IMR-90 (cell line): ENCODE measurements at regions not wholly inside any gene's neighbourhood (a gene's known extent, or its start where the extent isn't known, plus 50 kb on each side); places are given as distances from the start of the nearest gene placed in this dataset.
A peak's percentile ranks its signal among the peaks of the same experiment; 100 is the strongest.

ENCODE experiments used
- ATAC-seq: fragments of 200-7000 bp; cut with Tn5 transposase; 2 replicates; pipeline ENCODE4 v1.9.1; 2020; ENCODE audit warnings: low read depth, mild to moderate bottlenecking, moderate library complexity
- BruUV-seq: library from RNA; stranded (reverse); fragments of 400-500 nt; replicated peaks from 2 replicates; lab custom pipeline; 2021; lab: Mats Ljungman, UMichigan
- CTCF ChIA-PET: fragments of 300-600 bp; formaldehyde crosslinking; extraction: SDS; loops from one replicate; lab custom pipeline; 2021; ENCODE audit warnings: antibody characterized with exemption; lab: Yijun Ruan, JAX
- POLR2A ChIA-PET: fragments of 300-600 bp; sonication (Branson Sonifier 250); formaldehyde crosslinking; loops from one replicate; lab custom pipeline; 2022; ENCODE audit warnings: antibody characterized with exemption; ENCODE audit not compliant: unreplicated experiment; lab: Charles Lee
- DNase-seq: peaks from one replicate; pipeline ENCODE4 v3.0.0; 2013
- H2AFZ ChIP-seq: replicated peaks from 2 replicates; pipeline ENCODE3; 2013; ENCODE audit warnings: low read length, mild to moderate bottlenecking; ENCODE audit not compliant: poor library complexity
- H2AK5ac ChIP-seq: 2 replicates; pipeline ENCODE4 v1.6.1; 2013; ENCODE audit warnings: low read depth, low read length, inconsistent platforms
- H2AK9ac ChIP-seq: replicated peaks from 2 replicates; pipeline ENCODE3; 2013; ENCODE audit warnings: mild to moderate bottlenecking, low read depth, low read length, moderate library complexity; ENCODE audit not compliant: poor library complexity
- H2BK120ac ChIP-seq: 2 replicates; pipeline ENCODE4 v1.6.1; 2013; ENCODE audit warnings: low read depth, low read length, inconsistent platforms
- H2BK15ac ChIP-seq: 3 replicates; pipeline ENCODE4 v1.6.1; 2013; ENCODE audit warnings: low read depth, low read length, inconsistent platforms
- H2BK20ac ChIP-seq: 2 replicates; pipeline ENCODE4 v1.6.1; 2013; ENCODE audit warnings: low read depth, mild to moderate bottlenecking, inconsistent platforms, low read length, moderate library complexity
- H2BK5ac ChIP-seq: 2 replicates; pipeline ENCODE4 v1.6.1; 2013; ENCODE audit warnings: mild to moderate bottlenecking, low read depth, low read length, inconsistent platforms; ENCODE audit not compliant: poor library complexity, severe bottlenecking
- H3K14ac ChIP-seq: replicated peaks from 2 replicates; pipeline ENCODE4 v1.6.1; 2013; ENCODE audit warnings: low read depth, low read length, inconsistent platforms
- H3K18ac ChIP-seq: 2 replicates; pipeline ENCODE4 v1.6.1; 2013; ENCODE audit warnings: low read depth, low read length, control low read depth
- H3K23ac ChIP-seq: 2 replicates; pipeline ENCODE4 v1.6.1; 2013; ENCODE audit warnings: low read depth, low read length, inconsistent platforms
- H3K27ac ChIP-seq: 2 replicates; pipeline ENCODE4 v1.5.1; 2013; ENCODE audit warnings: mild to moderate bottlenecking, control low read depth, low read length; ENCODE audit not compliant: insufficient read depth
- H3K27me3 ChIP-seq: 2 replicates; pipeline ENCODE4 v1.6.1; 2013; ENCODE audit warnings: low read length; ENCODE audit not compliant: control insufficient read depth, insufficient read depth
- H3K36me3 ChIP-seq: 2 replicates; pipeline ENCODE4 v1.6.1; 2013; ENCODE audit warnings: low read length, mixed read lengths; ENCODE audit not compliant: control insufficient read depth, insufficient read depth
- H3K4ac ChIP-seq: 2 replicates; pipeline ENCODE4 v1.6.1; 2013; ENCODE audit warnings: low read depth, low read length, inconsistent platforms
- H3K4me1 ChIP-seq: 2 replicates; pipeline ENCODE4 v1.6.1; 2013; ENCODE audit warnings: low read length, mixed read lengths; ENCODE audit not compliant: control insufficient read depth, insufficient read depth
- H3K4me2 ChIP-seq: 2 replicates; pipeline ENCODE4 v1.6.1; 2013; ENCODE audit warnings: low read depth, mild to moderate bottlenecking, control low read depth, low read length, moderate library complexity
- H3K4me3 ChIP-seq: 2 replicates; pipeline ENCODE4 v1.5.1; 2013; ENCODE audit warnings: low read depth, mild to moderate bottlenecking, control low read depth, low read length, moderate library complexity; ENCODE audit not compliant: insufficient read depth
- H3K56ac ChIP-seq: 2 replicates; pipeline ENCODE4 v1.6.1; 2013; ENCODE audit warnings: low read length, inconsistent platforms; ENCODE audit not compliant: insufficient read depth; ENCODE audit errors: extremely low read depth
- H3K79me1 ChIP-seq, 2 experiments: 2 replicates each; pipeline ENCODE4 v1.6.1; 2013; ENCODE audit warnings: low read length in 2 of 2, inconsistent platforms in 1 of 2, low read depth in 1 of 2
- H3K9ac ChIP-seq: 2 replicates; pipeline ENCODE4 v1.6.1; 2013; ENCODE audit warnings: low read depth, low read length, control low read depth
- H3K9me1 ChIP-seq: 2 replicates; pipeline ENCODE4 v1.6.1; 2013; ENCODE audit warnings: low read length, inconsistent platforms; ENCODE audit not compliant: insufficient read depth
- H3K9me3 ChIP-seq: 2 replicates; pipeline ENCODE4 v1.6.1; 2013; ENCODE audit warnings: low read length; ENCODE audit not compliant: control insufficient read depth, insufficient read depth
- H4K20me1 ChIP-seq: 2 replicates; pipeline ENCODE4 v1.6.1; 2013; ENCODE audit warnings: low read length, inconsistent platforms; ENCODE audit not compliant: insufficient read depth
- H4K5ac ChIP-seq: 2 replicates; pipeline ENCODE4 v1.6.1; 2013; ENCODE audit warnings: mild to moderate bottlenecking, low read depth, low read length, control low read depth
- H4K8ac ChIP-seq, 2 experiments: 2 replicates each; pipeline ENCODE4 v1.6.1; 2013; ENCODE audit warnings: low read depth in 2 of 2, low read length in 2 of 2, control low read depth in 1 of 2, inconsistent platforms in 1 of 2
- H4K91ac ChIP-seq: 2 replicates; pipeline ENCODE4 v1.6.1; 2013; ENCODE audit warnings: low read depth, low read length, inconsistent platforms; ENCODE audit not compliant: insufficient read depth
- CEBPB ChIP-seq: IDR thresholded peaks from 2 replicates; pipeline ENCODE4 v1.6.1; 2012; ENCODE audit warnings: low read depth, low read length, improper control_type of control experiment
- FOS ChIP-seq: fragments of 150-350 bp; IDR thresholded peaks from 2 replicates; pipeline ENCODE4 v1.6.1; 2016; ENCODE audit warnings: low read depth, low read length
- MAFK ChIP-seq: IDR thresholded peaks from 2 replicates; pipeline ENCODE4 v1.6.1; 2012; ENCODE audit warnings: low read depth, low read length, improper control_type of control experiment
- MXI1 ChIP-seq: IDR thresholded peaks from 2 replicates; pipeline ENCODE4 v1.6.1; 2012; ENCODE audit warnings: low read depth, mild to moderate bottlenecking, low read length, moderate library complexity, borderline replicate concordance
- RFX5 ChIP-seq: IDR thresholded peaks from 2 replicates; pipeline ENCODE4 v1.8.0; 2012; ENCODE audit warnings: low read depth, mild to moderate bottlenecking, low read length, moderate library complexity
- whole genome bisulfite sequencing, 2 experiments: methylation state at CpG; one replicate each; pipeline versions ENCODE4 v1.1.5 to v1.1.7; 2013; ENCODE audit warnings: missing lambda C conversion rate in 2 of 2; ENCODE audit not compliant: insufficient read length in 1 of 2; ENCODE audit errors: extremely low coverage in 2 of 2; 5-methylcytosine and 5-hydroxymethylcytosine counted together
- dilution Hi-C: fragments of 300-500 bp; cut with HindIII; formaldehyde crosslinking; loops from one replicate; pipeline ENCODE4 v1.14.3; 2018; ENCODE audit warnings: low sequenced_read_pairs; ENCODE audit not compliant: unreplicated experiment
- in situ Hi-C: fragments of 300-500 bp; cut with MboI; formaldehyde crosslinking; loops from 3 replicates; pipeline ENCODE4 v1.14.3; 2019; ENCODE audit warnings: low sequenced_read_pairs, inconsistent platforms, mixed read lengths
- intact Hi-C: fragments of 100-400 bp; cut with micrococcal nuclease; formaldehyde crosslinking; loops from 2 replicates; pipeline ENCODE4 v1.10.0; 2022

DNA sequence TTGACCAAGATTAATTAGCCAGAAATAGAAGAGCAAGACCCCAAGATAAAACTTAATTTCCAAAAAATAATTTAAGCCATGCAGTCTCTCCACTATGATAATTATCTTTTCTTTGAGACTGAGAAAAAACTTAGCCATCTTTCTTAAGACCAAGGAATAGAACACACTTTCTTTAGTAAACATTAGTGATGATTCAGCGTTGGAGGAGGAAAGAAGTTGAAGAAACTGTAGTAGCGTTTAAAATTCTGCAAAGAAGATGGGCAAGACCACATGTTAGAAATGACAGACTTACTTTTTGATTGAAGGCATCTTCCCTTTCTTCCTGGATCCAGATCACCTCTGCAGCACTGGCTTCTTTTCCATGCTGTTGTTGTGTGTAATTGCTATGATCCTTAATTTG, 124.8 kb upstream of the RASSF8 start:
- intact Hi-C loops, result no loop called here
- Histone ChIP-seq H4K8ac (peak overlapping the region; percentile 23 to 78; a peak in 3 of 4 replicates), H4K20me1 (no peaks in the 10 kb centered on the region), H3K4me1 (peaks cover 8% of the 10 kb centered on the region), H3K18ac (peak overlapping the region; percentile 84), H2BK15ac (peak overlapping the region; percentile 99), H3K27ac (peak overlapping the region; percentile 70), H3K4me3 (no peak overlapping the region), H2AK9ac (no peak overlapping the region), H2BK120ac (peak overlapping the region; percentile 65), H3K36me3 (no peaks in the 10 kb centered on the region), H3K14ac (0 out of 2 replicates have a peak overlapping the region, but pooled peaks have one; percentile 71), H2BK5ac (peak overlapping the region; percentile 79), H3K9me1 (peaks cover 3% of the 10 kb centered on the region), H2AFZ (no peak overlapping the region), H3K79me1 (no peaks in the 10 kb centered on the region), H3K9ac (no peak overlapping the region), H4K5ac (peak overlapping the region; percentile 49; the same call in 1 of the 2 replicates), H3K23ac (peak overlapping the region; percentile 94; the same call in 1 of the 2 replicates), H2BK20ac (peak overlapping the region; percentile 69), H4K91ac (peak overlapping the region; percentile 78), H3K56ac (no peak overlapping the region), H3K4ac (0 out of 2 replicates have a peak overlapping the region, but pooled peaks have one; percentile 60), H3K9me3 (no peaks in the 10 kb centered on the region), H2AK5ac (peak overlapping the region; percentile 86; the same call in 1 of the 2 replicates), H3K4me2 (peak overlapping the region; percentile 73), H3K27me3 (no peaks in the 10 kb centered on the region)
- ATAC-seq, result peak; percentile 50; the same call in 1 of the 2 replicates
- no CpG with 5 or more reads among the region's 2 CpGs for WGBS, 2 experiments
- dilution Hi-C loops, result no loop called here
- in situ Hi-C loops, result no loop called here
- TF ChIP-seq MAFK, result peak; percentile 68
- no peak for TF ChIP-seq RFX5
- TF ChIP-seq FOS, result no peak
- TF ChIP-seq CEBPB, result no peak
- TF ChIP-seq MXI1, result no peak
- ChIA-PET CTCF (no interaction called here), POLR2A (no interaction called here)
- DNase-seq, result peak; percentile 68
- BruUV-seq, result no TSS peak
